C4-2B (cell line): ENCODE measurements at regions not wholly inside any gene's neighbourhood (a gene's known extent, or its start where the extent isn't known, plus 50 kb on each side); places are given as distances from the start of the nearest gene placed in this dataset.
"Not testable (repeated sequence)": the region's sequence is repeated elsewhere in the genome, so short reads cannot be mapped to it uniquely, and the experiment has no call there.

ENCODE experiments used
- ZFX ChIP-seq: fragments of 450-650 bp; IDR thresholded peaks from 2 replicates; pipeline ENCODE4 v1.6.1; 2017
- TF ChIP-seq, protein P1 (sequence below): fragments of 450-650 bp; conservative IDR thresholded peaks from 2 replicates; pipeline ENCODE4 v1.5.1; 2017; ENCODE audit warnings: mild to moderate bottlenecking

DNA sequence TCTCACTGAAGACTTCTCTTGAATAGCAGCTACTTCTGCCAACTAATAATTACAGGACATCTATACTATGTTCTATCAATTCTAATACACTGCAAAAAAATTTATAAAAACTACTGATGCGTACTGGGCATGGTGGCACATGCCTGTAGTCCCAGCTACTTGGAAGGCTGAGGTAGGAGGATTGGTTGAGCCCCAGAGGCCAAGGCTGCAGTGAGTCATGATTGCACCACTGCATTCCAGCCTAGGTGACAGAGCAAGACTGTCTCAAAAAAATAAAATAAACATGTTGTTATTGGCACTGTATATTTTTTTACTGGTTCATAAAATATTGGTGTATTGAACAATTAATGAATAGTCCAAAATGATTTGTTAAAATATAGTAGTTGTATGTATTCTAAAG is 97.0 kb upstream of the NAA35 start:
- TF ChIP-seq, protein P1, sequence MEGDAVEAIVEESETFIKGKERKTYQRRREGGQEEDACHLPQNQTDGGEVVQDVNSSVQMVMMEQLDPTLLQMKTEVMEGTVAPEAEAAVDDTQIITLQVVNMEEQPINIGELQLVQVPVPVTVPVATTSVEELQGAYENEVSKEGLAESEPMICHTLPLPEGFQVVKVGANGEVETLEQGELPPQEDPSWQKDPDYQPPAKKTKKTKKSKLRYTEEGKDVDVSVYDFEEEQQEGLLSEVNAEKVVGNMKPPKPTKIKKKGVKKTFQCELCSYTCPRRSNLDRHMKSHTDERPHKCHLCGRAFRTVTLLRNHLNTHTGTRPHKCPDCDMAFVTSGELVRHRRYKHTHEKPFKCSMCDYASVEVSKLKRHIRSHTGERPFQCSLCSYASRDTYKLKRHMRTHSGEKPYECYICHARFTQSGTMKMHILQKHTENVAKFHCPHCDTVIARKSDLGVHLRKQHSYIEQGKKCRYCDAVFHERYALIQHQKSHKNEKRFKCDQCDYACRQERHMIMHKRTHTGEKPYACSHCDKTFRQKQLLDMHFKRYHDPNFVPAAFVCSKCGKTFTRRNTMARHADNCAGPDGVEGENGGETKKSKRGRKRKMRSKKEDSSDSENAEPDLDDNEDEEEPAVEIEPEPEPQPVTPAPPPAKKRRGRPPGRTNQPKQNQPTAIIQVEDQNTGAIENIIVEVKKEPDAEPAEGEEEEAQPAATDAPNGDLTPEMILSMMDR = not testable (repeated sequence)
- not testable (repeated sequence) for TF ChIP-seq ZFX
